Stimulated activated naive B cell treated with anti-CD40 and anti-IgM and Interleukin-4, amounts not matched to agents 10 μg/mL and 1 μg/mL and 100 μg/mL, for 72 hours (primary cell): ENCODE measurements at regions not wholly inside any gene's neighbourhood (a gene's known extent, or its start where the extent isn't known, plus 50 kb on each side); places are given as distances from the start of the nearest gene placed in this dataset.
"Not testable (repeated sequence)": the region's sequence is repeated elsewhere in the genome, so short reads cannot be mapped to it uniquely, and the experiment has no call there.

Experiments used
- ATAC-seq, 2 donors: fragments of 150-1000 bp; cut with Tn5 transposase; replicated peaks; 2 replicates each; pipeline ENCODE4 v1.10.0; 2021; ENCODE audit warnings: moderate library complexity in 1 of 2
- DNase-seq: peaks from one replicate; pipeline ENCODE4 v3.0.0; 2021
- H3K27ac Mint-ChIP-seq: one replicate; pipeline ENCODE4 v1.8.0; 2022; ENCODE audit warnings: mild to moderate bottlenecking, mixed read lengths
- H3K27me3 Mint-ChIP-seq, 2 donors: one replicate each; pipeline ENCODE4 v1.8.0; 2022; ENCODE audit warnings: mixed read lengths in 2 of 2
- H3K36me3 Mint-ChIP-seq, 2 donors: one replicate each; pipeline ENCODE4 v1.8.0; 2022; ENCODE audit warnings: mixed read lengths in 2 of 2, mild to moderate bottlenecking in 1 of 2
- H3K4me1 Mint-ChIP-seq, 2 donors: one replicate each; pipeline ENCODE4 v1.8.0; 2022; ENCODE audit warnings: mixed read lengths in 2 of 2, mild to moderate bottlenecking in 1 of 2
- H3K4me3 Mint-ChIP-seq, 2 donors: one replicate each; pipeline ENCODE4 v1.8.0; 2022; ENCODE audit warnings: mild to moderate bottlenecking in 2 of 2, mixed read lengths in 2 of 2, moderate library complexity in 1 of 2
- H3K9me3 Mint-ChIP-seq, 2 donors: one replicate each; pipeline ENCODE4 v1.8.0; 2022; ENCODE audit warnings: mixed read lengths in 2 of 2, mild to moderate bottlenecking in 1 of 2

DNA sequence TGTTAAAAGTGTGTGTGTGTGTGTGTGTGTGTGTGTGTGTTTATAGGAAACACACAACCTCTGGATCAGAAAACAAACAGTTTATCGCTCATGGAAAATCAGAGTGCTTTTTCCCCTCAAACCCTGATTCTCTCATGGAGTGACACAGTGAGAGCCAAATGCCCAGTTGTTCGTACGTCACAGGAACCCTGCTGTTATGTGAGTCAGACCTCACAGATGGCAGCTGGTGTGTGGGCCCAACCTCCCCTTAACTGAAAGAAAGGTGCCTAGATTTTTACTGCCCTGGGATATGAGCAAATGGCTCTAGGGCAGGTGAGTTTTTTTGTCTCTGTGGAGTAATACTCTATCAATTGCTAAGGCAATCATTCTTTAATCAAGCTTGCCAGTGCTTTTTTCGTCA, 1788.1 kb downstream of the BRINP3 start:
- Mint-ChIP-seq H3K4me1 (no peaks in the 10 kb centered on the region), H3K9me3 (peaks cover 10 to 12% of the 10 kb centered on the region in 2 donors)

DNA sequence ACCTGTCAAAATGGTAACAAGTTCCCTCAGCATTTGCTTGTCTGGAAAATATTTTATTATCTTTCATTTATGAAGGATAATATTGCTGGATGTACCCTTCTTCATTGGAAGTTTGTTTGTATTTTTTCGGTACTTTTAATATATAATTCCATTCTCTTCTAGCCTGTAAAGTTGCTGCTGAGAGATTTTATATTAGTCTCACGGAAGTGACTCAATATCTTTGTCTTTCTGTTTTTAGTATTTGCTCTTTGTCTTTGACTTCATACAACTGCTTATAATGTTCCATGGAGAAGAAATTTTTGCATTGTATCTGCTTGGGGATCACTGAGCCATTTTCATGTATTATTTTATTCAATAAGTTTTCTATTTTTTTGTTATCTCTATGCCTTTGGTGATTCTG, 1777.5 kb downstream of the BRINP3 start:
- ATAC-seq: no peak
- H3K4me1 Mint-ChIP-seq: no peaks in the 10 kb centered on the region
- H3K9me3 Mint-ChIP-seq: peaks cover 7 to 12% of the 10 kb centered on the region in 2 donors
- no peak overlapping the region for H3K4me3 Mint-ChIP-seq
- H3K27ac Mint-ChIP-seq: no peak overlapping the region
- no peaks in the 10 kb centered on the region for H3K36me3 Mint-ChIP-seq
- DNase-seq: no peak
- no peaks in the 10 kb centered on the region for H3K27me3 Mint-ChIP-seq

More for the DNA sequence above, 1788.1 kb downstream of the BRINP3 start:
- ATAC-seq: no peak
- Mint-ChIP-seq H3K4me3 (no peak overlapping the region), H3K36me3 (no peaks in the 10 kb centered on the region), H3K27me3 (no peaks in the 10 kb centered on the region), H3K27ac (no peak overlapping the region)
- DNase-seq: no peak

DNA sequence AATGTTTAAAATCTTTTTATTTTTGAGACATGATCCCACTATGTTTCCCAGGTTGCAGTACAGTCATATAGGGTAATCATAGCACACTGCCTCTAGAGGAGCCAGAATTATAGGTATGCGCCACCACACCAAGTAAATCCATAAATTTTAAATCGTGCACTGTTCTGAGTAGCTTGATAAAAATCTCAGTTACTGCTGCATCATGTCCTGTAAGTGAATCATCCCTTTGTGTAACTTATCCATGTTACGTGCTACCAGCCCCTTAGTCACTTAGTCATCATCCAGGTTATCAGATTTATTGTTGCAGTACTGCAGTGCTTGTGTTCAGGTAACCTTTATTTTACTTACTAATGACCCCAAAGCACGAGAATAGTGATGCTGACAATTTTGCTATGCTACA, 1770.9 kb downstream of the BRINP3 start:
- Mint-ChIP-seq H3K27me3 (no peaks in the 10 kb centered on the region), H3K4me3 (no peak overlapping the region), H3K27ac (no peak overlapping the region), H3K36me3 (no peaks in the 10 kb centered on the region), H3K9me3 (peaks cover 3 to 9% of the 10 kb centered on the region in 2 donors), H3K4me1 (no peaks in the 10 kb centered on the region)
- ATAC-seq (no peak), DNase-seq (no peak)

DNA sequence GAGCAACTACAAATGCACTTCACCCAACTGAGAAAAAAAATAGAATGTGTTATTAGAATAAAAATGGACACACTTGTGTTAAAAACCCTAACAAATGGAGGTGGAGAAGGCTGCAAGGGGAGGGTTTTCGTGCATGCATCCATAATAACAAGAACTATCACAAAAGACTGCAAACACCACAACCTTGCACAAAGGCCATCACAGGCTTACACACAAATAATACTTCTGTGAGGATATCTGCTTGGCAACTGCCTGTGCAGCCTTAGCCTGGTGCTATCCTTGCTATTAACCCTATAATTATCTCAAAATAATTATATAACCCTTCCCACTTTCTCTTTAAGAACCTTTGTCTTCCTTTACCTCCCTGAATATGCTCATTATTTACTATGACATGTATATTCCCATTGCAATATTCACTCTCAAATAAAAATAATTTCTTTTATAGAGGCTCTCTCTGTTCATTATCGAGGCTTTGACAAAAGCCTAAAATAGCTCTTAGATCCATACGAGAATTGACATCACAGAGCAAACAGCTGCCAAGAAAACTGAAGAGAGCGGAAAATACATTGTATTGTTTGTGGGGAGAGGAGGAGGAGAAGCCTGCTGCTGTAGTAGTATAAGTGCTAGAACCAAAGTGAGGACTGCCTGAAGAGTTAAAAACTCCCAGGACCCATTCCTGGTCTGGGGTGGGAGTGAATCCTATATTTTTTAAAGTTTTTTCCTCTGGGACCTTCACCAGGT, 1768.7 kb downstream of the BRINP3 start:
- no peak overlapping the region for H3K4me3 Mint-ChIP-seq
- H3K36me3 Mint-ChIP-seq: no peaks in the 10 kb centered on the region
- H3K27me3 Mint-ChIP-seq: no peaks in the 10 kb centered on the region
- no peak overlapping the region for H3K27ac Mint-ChIP-seq
- ATAC-seq (no peak), DNase-seq (no peak)
- peaks cover 0 to 7% of the 10 kb centered on the region in 2 donors for H3K9me3 Mint-ChIP-seq
- H3K4me1 Mint-ChIP-seq: no peaks in the 10 kb centered on the region

DNA sequence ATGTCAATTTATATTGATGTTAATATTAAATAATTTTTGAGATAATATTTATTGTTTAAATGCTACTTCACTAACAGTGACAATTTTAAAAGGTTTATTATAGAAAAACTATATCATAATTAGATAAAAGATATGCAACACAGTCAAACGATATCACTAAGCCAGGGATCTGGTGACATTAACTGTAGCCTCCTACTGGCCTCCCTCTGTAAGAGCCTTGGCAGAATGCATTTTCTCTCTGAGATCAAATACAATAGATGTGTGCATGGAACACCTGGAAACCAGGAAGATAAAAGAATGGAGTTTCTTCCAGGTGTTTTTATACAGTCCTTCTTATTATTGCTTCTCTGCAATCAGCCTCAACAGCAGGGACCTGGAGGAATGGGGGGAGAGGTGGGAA, 1762.1 kb downstream of the BRINP3 start:
- Mint-ChIP-seq H3K4me3 (no peak overlapping the region), H3K36me3 (no peaks in the 10 kb centered on the region), H3K4me1 (no peaks in the 10 kb centered on the region), H3K9me3 (peaks cover 0 to 2% of the 10 kb centered on the region in 2 donors), H3K27ac (no peak overlapping the region), H3K27me3 (no peaks in the 10 kb centered on the region)
- ATAC-seq: no peak
- no peak for DNase-seq

- no peak overlapping the region for H3K4me3 Mint-ChIP-seq
- H3K4me1 Mint-ChIP-seq: no peaks in the 10 kb centered on the region
- peaks cover 0 to 2% of the 10 kb centered on the region in 2 donors for H3K9me3 Mint-ChIP-seq
- H3K36me3 Mint-ChIP-seq: no peaks in the 10 kb centered on the region
- DNase-seq (no peak), ATAC-seq (no peak)
- no peaks in the 10 kb centered on the region for H3K27me3 Mint-ChIP-seq
- H3K27ac Mint-ChIP-seq: no peak overlapping the region
These were observed 1757.9 kb downstream of the BRINP3 start for GRCh38 chr1:188719735-188720134.

DNA sequence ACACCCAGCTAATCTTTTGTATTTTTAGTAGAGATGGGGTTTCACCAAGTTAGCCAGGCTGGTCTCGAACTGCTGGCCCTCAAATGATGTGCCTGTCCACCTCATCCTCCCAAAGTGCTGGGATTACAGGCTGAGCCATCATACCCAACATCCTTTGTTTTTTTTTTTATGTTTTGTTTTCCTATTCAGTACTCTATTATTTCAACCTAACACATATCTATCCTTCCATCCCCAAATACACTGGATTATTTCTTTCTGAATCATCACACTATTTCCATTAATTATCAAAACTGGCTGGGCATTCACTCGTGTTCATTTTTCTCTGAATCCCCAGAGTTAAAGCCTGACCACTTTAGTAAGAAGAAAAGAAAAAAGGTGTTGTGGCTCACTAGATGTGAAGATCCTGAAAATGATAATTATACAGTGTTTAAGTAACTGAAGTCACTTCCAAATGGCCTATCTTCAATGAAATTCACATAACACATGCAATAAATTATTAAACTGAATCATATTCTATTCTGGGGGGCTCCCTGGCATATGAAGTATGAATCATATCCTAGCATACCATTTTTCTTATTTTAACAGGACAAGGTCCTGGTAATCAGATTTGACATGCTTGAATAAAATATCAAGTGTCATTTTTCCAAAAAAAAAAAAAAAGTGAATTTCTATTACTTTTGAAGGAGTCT, 1754.2 kb downstream of the BRINP3 start:
- H3K9me3 Mint-ChIP-seq: peaks cover 0 to 2% of the 10 kb centered on the region in 2 donors
- no peaks in the 10 kb centered on the region for H3K36me3 Mint-ChIP-seq
- H3K4me1 Mint-ChIP-seq: no peaks in the 10 kb centered on the region
- H3K4me3 Mint-ChIP-seq: no peak overlapping the region
- ATAC-seq (no peak), DNase-seq (no peak)
- H3K27ac Mint-ChIP-seq: no peak overlapping the region
- no peaks in the 10 kb centered on the region for H3K27me3 Mint-ChIP-seq

- H3K4me1 Mint-ChIP-seq: no peaks in the 10 kb centered on the region
- H3K36me3 Mint-ChIP-seq: no peaks in the 10 kb centered on the region
- ATAC-seq (no peak), DNase-seq (no peak)
- H3K4me3 Mint-ChIP-seq: no peak overlapping the region
- H3K9me3 Mint-ChIP-seq: peaks cover 4 to 15% of the 10 kb centered on the region in 2 donors
- no peaks in the 10 kb centered on the region for H3K27me3 Mint-ChIP-seq
- H3K27ac Mint-ChIP-seq: no peak overlapping the region
These were observed 1748.6 kb downstream of the BRINP3 start for GRCh38 chr1:188729039-188729438.

DNA sequence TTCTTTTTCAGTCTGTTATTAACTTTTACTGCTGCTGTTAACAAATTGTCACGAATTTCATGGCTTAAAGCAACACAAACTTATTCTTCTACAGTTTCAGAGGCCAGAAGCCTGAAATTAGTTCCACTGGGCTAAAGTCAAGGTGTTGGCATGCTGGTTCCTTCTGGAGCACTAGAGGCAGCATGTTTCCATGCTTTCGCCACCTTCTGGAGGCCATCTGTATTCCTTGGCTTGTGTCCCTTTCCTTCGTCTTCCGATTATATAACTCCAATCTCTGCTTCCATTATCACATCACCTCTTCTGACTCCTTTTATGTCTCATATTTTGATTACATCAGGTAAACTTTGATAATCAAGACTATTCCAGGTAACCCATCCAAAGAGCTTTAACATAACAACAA, 1742.1 kb downstream of the BRINP3 start:
- H3K27ac Mint-ChIP-seq: no peak overlapping the region
- no peaks in the 10 kb centered on the region for H3K27me3 Mint-ChIP-seq
- peaks cover 8 to 15% of the 10 kb centered on the region in 2 donors for H3K9me3 Mint-ChIP-seq
- H3K4me3 Mint-ChIP-seq: no peak overlapping the region
- DNase-seq (no peak), ATAC-seq (no peak)
- H3K36me3 Mint-ChIP-seq: no peaks in the 10 kb centered on the region
- H3K4me1 Mint-ChIP-seq: no peaks in the 10 kb centered on the region

DNA sequence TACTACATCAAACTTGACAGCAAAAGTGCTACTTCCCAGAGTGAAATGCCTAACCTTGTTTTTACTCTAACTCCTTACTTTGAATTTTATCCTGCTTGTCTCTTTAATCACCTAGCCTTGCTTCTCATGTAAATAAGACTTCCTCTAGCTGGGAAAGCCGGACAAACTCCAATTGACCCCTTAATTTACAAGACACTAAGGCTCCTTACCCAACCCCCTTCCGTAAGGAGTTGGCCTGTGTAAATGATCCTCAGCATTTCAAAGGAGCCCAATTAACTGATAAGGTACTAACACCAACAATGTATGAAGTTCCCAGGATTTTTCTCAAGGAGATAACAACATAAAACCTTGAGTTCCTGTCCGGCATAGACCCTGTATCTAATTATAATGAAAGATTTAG, 1728.4 kb downstream of the BRINP3 start:
- not testable (repeated sequence) for H3K27me3 Mint-ChIP-seq, ATAC-seq, DNase-seq, H3K4me1 Mint-ChIP-seq, H3K9me3 Mint-ChIP-seq, H3K36me3 Mint-ChIP-seq, H3K4me3 Mint-ChIP-seq, H3K27ac Mint-ChIP-seq

- H3K27me3 Mint-ChIP-seq, DNase-seq, ATAC-seq, H3K36me3 Mint-ChIP-seq, H3K4me3 Mint-ChIP-seq, H3K27ac Mint-ChIP-seq, H3K9me3 Mint-ChIP-seq, H3K4me1 Mint-ChIP-seq: not testable (repeated sequence)
These were observed 1725.6 kb downstream of the BRINP3 start for GRCh38 chr1:188752027-188752426.

DNA sequence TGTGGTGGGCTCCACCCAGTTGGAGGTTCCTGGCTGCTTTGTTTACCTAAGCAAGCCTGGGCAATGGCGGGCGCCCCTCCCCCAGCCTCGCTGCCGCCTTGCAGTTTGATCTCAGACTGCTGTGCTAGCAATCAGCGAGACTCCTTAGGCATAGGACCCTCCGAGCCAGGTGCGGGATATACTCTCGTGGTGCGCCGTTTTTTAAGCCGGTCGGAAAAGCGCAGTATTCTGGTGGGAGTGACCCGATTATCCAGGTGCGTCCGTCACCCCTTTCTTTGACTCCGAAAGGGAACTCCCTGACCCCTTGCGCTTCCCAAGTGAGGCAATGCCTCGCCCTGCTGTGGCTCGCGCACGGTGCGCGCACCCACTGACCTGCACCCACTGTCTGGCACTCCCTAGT, 1719.9 kb downstream of the BRINP3 start:
- H3K27ac Mint-ChIP-seq, H3K27me3 Mint-ChIP-seq, H3K9me3 Mint-ChIP-seq, ATAC-seq, H3K4me3 Mint-ChIP-seq, H3K4me1 Mint-ChIP-seq, DNase-seq, H3K36me3 Mint-ChIP-seq: not testable (repeated sequence)

- H3K27ac Mint-ChIP-seq: no peak overlapping the region
- H3K36me3 Mint-ChIP-seq: no peaks in the 10 kb centered on the region
- DNase-seq: no peak
- no peaks in the 10 kb centered on the region for H3K4me1 Mint-ChIP-seq
- H3K27me3 Mint-ChIP-seq: no peaks in the 10 kb centered on the region
- H3K9me3 Mint-ChIP-seq: peaks cover 0 to 6% of the 10 kb centered on the region in 2 donors
- ATAC-seq: no peak
- no peak overlapping the region for H3K4me3 Mint-ChIP-seq
These were observed 1716.4 kb downstream of the BRINP3 start for GRCh38 chr1:188761226-188761625.

- no peaks in the 10 kb centered on the region for H3K36me3 Mint-ChIP-seq
- no peak overlapping the region for H3K27ac Mint-ChIP-seq
- no peak overlapping the region for H3K4me3 Mint-ChIP-seq
- H3K4me1 Mint-ChIP-seq: no peaks in the 10 kb centered on the region
- no peaks in the 10 kb centered on the region for H3K27me3 Mint-ChIP-seq
- no peak for DNase-seq
- ATAC-seq: no peak
- peaks cover 0 to 6% of the 10 kb centered on the region in 2 donors for H3K9me3 Mint-ChIP-seq
These were observed 1715.4 kb downstream of the BRINP3 start for GRCh38 chr1:188762166-188762743.

DNA sequence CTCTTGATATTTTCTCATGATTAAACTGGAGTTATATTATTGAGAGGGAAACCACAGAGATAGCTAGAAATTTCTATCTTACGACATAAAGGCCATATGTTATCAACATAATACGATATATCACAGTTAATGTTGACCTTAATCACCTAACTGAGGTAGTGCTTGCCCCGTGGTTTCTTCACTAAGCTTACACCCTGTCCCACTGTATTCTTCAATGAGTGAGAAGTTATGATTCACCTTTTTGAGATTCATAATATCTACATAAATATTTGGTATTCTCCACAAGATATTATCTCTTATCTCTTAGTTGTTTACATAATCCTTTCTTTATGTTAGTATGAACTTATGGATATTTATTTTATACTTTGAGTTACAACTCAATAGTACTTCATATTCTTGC, 1714.1 kb downstream of the BRINP3 start:
- H3K4me3 Mint-ChIP-seq: no peak overlapping the region
- H3K9me3 Mint-ChIP-seq: peaks cover 0 to 6% of the 10 kb centered on the region in 2 donors
- H3K36me3 Mint-ChIP-seq: no peaks in the 10 kb centered on the region
- DNase-seq: no peak
- H3K27me3 Mint-ChIP-seq: no peaks in the 10 kb centered on the region
- H3K27ac Mint-ChIP-seq: no peak overlapping the region
- ATAC-seq: no peak
- no peaks in the 10 kb centered on the region for H3K4me1 Mint-ChIP-seq
